GM12874 (cell line): ENCODE measurements at regions not wholly inside any gene's neighbourhood (a gene's known extent, or its start where the extent isn't known, plus 50 kb on each side); places are given as distances from the start of the nearest gene placed in this dataset.

Source experiments
- TF ChIP-seq, protein P1 (sequence below): IDR thresholded peaks from 2 replicates; pipeline ENCODE4 v1.5.1; 2011; ENCODE audit warnings: low read depth, mild to moderate bottlenecking, control low read depth, low read length, moderate library complexity; ENCODE audit not compliant: insufficient read depth

DNA sequence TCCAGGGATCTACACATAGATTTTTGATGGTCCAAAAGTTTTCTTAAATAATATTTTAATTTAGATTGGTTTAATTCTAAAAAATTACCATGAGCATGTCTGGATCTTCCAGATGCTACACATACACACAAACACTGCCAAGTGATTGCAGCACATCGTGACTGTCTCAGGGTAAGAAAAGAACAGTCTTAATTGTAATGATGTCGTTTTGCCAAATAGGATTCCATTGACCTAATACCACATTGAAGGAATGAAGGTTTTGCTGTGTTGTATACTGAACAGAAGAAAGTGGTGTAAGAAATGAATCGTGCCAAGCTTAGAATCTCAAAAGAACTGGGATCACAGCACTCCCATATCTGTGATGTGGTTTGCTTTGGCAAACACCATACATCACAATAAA lies 633.3 kb upstream of the CAMK1G start:
- TF ChIP-seq, protein P1, sequence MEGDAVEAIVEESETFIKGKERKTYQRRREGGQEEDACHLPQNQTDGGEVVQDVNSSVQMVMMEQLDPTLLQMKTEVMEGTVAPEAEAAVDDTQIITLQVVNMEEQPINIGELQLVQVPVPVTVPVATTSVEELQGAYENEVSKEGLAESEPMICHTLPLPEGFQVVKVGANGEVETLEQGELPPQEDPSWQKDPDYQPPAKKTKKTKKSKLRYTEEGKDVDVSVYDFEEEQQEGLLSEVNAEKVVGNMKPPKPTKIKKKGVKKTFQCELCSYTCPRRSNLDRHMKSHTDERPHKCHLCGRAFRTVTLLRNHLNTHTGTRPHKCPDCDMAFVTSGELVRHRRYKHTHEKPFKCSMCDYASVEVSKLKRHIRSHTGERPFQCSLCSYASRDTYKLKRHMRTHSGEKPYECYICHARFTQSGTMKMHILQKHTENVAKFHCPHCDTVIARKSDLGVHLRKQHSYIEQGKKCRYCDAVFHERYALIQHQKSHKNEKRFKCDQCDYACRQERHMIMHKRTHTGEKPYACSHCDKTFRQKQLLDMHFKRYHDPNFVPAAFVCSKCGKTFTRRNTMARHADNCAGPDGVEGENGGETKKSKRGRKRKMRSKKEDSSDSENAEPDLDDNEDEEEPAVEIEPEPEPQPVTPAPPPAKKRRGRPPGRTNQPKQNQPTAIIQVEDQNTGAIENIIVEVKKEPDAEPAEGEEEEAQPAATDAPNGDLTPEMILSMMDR: no peak

DNA sequence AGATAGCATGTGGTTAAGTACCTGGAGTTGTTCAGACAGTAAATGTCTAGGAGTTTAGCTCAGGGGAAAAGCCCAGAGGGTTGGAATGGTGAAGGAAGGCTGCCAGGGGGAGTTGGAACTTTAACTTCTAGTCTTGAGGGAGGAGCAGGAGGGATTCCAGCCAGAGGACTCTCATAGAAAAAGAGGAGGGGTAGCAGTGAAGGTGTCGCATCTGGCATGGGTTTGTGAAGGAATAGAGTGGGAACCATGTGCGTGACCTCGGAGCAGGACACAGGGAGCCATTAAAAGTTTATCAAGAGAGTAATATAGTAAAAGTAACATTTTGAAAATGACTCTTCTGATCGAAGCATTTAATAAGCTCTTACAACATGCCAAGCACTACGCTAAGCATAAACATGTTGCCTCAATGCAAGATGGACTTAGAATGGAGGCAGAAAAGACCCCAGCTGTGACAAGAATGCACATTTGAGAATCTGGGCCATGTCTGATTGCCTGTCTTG lies 632.4 kb upstream of the CAMK1G start:
- TF ChIP-seq, protein P1: no peak

DNA sequence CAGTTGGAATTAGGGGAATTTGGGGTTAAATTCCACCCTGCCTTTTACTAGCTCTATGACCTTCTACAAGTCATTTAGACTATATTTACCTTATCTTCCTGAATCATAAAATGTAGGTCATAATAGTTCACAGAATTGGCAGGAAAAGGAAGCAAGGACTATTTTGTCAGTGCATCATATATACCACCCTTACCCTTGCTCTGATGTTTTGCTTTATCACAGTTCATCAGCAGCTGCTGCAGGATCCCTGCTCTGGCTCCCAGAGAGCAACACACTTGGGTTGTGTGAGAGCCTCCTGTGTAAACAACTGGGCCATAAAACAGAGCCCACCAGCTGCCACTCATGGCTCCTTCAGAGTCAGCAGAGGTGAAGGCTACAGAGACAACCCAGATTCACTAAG lies 631.6 kb upstream of the CAMK1G start:
- TF ChIP-seq, protein P1: no peak

DNA sequence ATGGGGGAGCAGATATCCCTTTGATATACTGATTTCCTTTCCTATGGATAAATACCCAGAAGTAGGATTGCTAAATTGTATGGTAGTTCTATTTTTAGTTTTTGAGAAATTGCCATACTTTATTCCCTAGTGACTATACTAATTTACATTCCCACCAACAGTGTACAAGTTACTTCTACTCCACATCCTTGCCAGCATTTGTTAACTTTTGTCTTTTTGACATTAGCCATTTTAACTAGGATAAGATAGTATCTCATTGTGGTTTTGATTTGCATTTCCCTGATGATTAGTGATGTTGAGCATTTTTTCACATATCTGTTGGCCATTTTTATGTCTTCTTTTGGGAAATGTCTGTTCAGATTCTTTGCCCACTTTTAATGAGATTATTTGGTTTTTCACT lies 620.6 kb upstream of the CAMK1G start:
- TF ChIP-seq, protein P1: no peak

DNA sequence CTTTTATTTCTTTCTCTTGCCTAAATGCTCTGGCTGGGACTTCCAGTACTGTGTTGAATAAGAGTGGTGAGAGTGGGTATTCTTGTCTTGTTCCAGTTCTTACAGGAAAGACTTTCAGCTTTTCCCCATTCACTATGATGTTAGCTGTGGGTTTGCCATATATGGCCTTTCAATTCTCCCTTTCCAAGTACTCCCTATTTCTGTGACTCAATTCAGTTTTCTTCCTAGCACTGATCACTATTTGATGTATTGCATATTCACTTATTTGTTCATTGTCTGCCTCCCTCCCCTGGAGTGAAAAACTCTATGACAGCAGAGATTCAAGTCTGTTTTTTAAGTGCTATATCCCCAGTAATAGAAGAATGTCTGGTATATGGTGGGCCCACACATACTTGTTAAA lies 618.2 kb upstream of the CAMK1G start:
- TF ChIP-seq, protein P1: no peak

DNA sequence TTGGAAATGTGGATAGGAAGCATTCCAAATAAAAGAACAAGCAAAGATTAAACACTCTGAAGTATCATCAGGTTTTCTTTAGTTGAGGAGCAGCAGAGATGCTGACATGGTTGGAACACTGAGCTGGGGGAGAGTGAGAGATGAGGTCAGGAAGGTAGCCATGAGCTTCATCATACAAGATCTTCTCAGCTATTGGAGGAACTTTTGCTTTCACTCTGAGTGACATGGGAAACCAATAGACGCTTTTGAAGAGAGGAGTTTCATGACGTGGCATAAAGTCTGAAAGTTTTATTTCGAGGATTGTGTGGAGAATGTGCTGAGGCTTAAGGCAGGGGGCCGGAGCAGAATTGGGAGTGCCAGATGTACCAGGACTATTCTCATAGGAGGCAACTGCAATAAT lies 616.2 kb upstream of the CAMK1G start:
- TF ChIP-seq, protein P1: no peak

DNA sequence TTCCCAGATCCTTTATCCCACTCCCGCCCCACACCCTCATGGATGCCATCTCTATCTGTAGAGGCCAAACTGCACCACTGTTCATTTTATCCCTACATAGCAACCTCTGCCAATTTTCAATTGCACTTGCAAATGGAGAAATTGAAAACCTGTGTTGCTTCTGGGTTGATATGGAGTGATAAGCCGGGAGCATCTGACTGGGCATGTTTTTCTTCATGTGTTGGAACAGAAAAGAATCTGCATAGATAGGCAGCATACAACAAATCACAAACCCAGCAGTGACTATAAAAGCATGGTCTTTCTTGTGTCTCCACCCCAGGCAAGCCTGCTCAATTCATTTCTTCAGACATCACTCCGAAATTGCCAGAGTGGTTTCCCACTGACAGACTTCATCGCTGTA lies 608.8 kb upstream of the CAMK1G start:
- TF ChIP-seq, protein P1: no peak

DNA sequence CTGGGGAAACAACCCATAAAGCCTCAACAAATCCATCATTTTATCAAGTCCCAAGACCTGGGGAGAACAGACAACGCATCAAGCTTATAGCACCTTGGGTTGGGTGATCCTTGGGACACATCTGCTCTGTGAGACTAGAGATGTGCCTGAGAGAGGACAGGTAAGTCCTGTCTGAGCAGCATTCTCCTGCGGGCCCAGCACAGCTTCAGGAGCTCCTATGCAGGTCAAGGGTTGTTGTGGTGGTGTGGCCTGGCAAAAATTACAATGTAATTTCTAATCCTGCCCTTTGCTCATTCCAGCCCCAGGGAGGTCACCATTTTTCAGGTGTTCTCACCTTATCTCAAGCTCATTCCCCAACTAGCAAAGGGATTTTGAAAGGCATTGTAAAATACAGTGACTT lies 608.1 kb upstream of the CAMK1G start:
- TF ChIP-seq, protein P1: no peak
